RWPE2 (cell line): ENCODE measurements at regions not wholly inside any gene's neighbourhood (a gene's known extent, or its start where the extent isn't known, plus 50 kb on each side); places are given as distances from the start of the nearest gene placed in this dataset.
A peak's percentile ranks its signal among the peaks of the same experiment; 100 is the strongest.

Source experiments
- ATAC-seq: fragments of 200-7000 bp; cut with Tn5 transposase; 3 replicates; pipeline ENCODE4 v1.9.1; 2021; ENCODE audit warnings: low read depth
- DNase-seq: peaks from one replicate; pipeline ENCODE4 v3.0.0-alpha.2; 2020; ENCODE audit warnings: low spot score
- H3K27ac ChIP-seq: fragments of 450-650 bp; 2 replicates; pipeline ENCODE4 v1.5.1; 2017; ENCODE audit warnings: mild to moderate bottlenecking; ENCODE audit not compliant: poor library complexity, severe bottlenecking
- H3K27me3 ChIP-seq: fragments of 250-450 bp; sonication (Bioruptor Pico); 2 replicates; pipeline ENCODE4 v1.5.1; 2021; ENCODE audit warnings: mild to moderate bottlenecking, moderate library complexity; ENCODE audit not compliant: insufficient read depth, poor library complexity, severe bottlenecking
- H3K36me3 ChIP-seq: fragments of 250-450 bp; sonication (Bioruptor Pico); 2 replicates; pipeline ENCODE4 v1.5.1; 2020; ENCODE audit warnings: low read depth, mild to moderate bottlenecking, moderate library complexity
- H3K4me1 ChIP-seq: fragments of 250-450 bp; sonication (Bioruptor Pico); 2 replicates; pipeline ENCODE4 v1.5.1; 2021; ENCODE audit warnings: mild to moderate bottlenecking, moderate library complexity; ENCODE audit not compliant: insufficient read depth, poor library complexity, severe bottlenecking
- H3K4me3 ChIP-seq: fragments of 250-450 bp; sonication (Bioruptor Pico); 2 replicates; pipeline ENCODE4 v1.5.1; 2021; ENCODE audit warnings: mild to moderate bottlenecking, moderate library complexity; ENCODE audit not compliant: severe bottlenecking
- H3K9me3 ChIP-seq: fragments of 250-450 bp; sonication (Bioruptor Pico); 2 replicates; pipeline ENCODE4 v1.5.1; 2021; ENCODE audit warnings: mild to moderate bottlenecking, moderate library complexity; ENCODE audit not compliant: severe bottlenecking
- CTCF ChIP-seq: fragments of 450-650 bp; IDR thresholded peaks from one replicate; pipeline ENCODE4 v1.5.1; 2017; ENCODE audit warnings: mild to moderate bottlenecking, moderate library complexity; ENCODE audit not compliant: poor library complexity, severe bottlenecking

- Histone ChIP-seq H3K27ac (peak overlapping the region; percentile 91), H3K4me1 (peaks cover 36% of the 10 kb centered on the region), H3K27me3 (no peaks in the 10 kb centered on the region), H3K36me3 (no peaks in the 10 kb centered on the region), H3K4me3 (no peak overlapping the region), H3K9me3 (no peaks in the 10 kb centered on the region)
- TF ChIP-seq CTCF: no peak
- ATAC-seq: peak; percentile 26
- peak; percentile 39 for DNase-seq
These were observed 92.2 kb upstream of the ALCAM start for GRCh38 chr3:105274536-105274935.

- ATAC-seq (peak; percentile 93), DNase-seq (peak; percentile 74)
- Histone ChIP-seq H3K9me3 (no peaks in the 10 kb centered on the region), H3K27me3 (no peaks in the 10 kb centered on the region), H3K36me3 (no peaks in the 10 kb centered on the region), H3K4me3 (no peak overlapping the region), H3K4me1 (peaks cover 36% of the 10 kb centered on the region), H3K27ac (peak overlapping the region; percentile 91)
- no peak for TF ChIP-seq CTCF
These were observed 91.8 kb upstream of the ALCAM start for GRCh38 chr3:105274958-105275357.

- Histone ChIP-seq H3K27ac (no peak overlapping the region), H3K4me3 (no peak overlapping the region), H3K4me1 (peaks cover 36% of the 10 kb centered on the region), H3K36me3 (no peaks in the 10 kb centered on the region), H3K9me3 (no peaks in the 10 kb centered on the region), H3K27me3 (no peaks in the 10 kb centered on the region)
- TF ChIP-seq CTCF: no peak
- ATAC-seq (no peak), DNase-seq (no peak)
These were observed 89.1 kb upstream of the ALCAM start for GRCh38 chr3:105277656-105278055.

- no peaks in the 10 kb centered on the region for H3K27me3 ChIP-seq
- H3K4me1 ChIP-seq: peaks cover 33% of the 10 kb centered on the region
- no peak overlapping the region for H3K27ac ChIP-seq
- no peak for TF ChIP-seq CTCF
- no peaks in the 10 kb centered on the region for H3K9me3 ChIP-seq
- no peak overlapping the region for H3K4me3 ChIP-seq
- no peak for ATAC-seq
- DNase-seq: no peak
- no peaks in the 10 kb centered on the region for H3K36me3 ChIP-seq
These were observed 88.0 kb upstream of the ALCAM start for GRCh38 chr3:105278688-105279087.

- Histone ChIP-seq H3K27ac (no peak overlapping the region), H3K4me3 (no peak overlapping the region), H3K4me1 (peaks cover 21% of the 10 kb centered on the region), H3K27me3 (no peaks in the 10 kb centered on the region), H3K9me3 (no peaks in the 10 kb centered on the region), H3K36me3 (no peaks in the 10 kb centered on the region)
- no peak for TF ChIP-seq CTCF
- ATAC-seq (no peak), DNase-seq (no peak)
These were observed 84.7 kb upstream of the ALCAM start for GRCh38 chr3:105281989-105282388.
